ENCODE measurements at regions not wholly inside any gene's neighbourhood (a gene's known extent, or its start where the extent isn't known, plus 50 kb on each side); places are given as distances from the start of the nearest gene placed in this dataset.

GRCh38 chr2:221836095-221836494, 264.0 kb upstream of the EPHA4 start:
- H3K9ac ChIP-seq (ENCODE audit: low read depth, low read length): no peak overlapping the region
- ChIA-PET POLR2A (ENCODE audit: unreplicated experiment) (no interaction called here), CTCF (no interaction called here)
- H4K8ac ChIP-seq (ENCODE audit: low read depth in 2 of 2, low read length in 2 of 2): no peak overlapping the region
- H2BK15ac ChIP-seq (ENCODE audit: low read depth, low read length): no peak overlapping the region
- no peak overlapping the region for H2BK20ac ChIP-seq (ENCODE audit: low read depth, low read length)
- no peak overlapping the region for H2AK9ac ChIP-seq (replicated peaks; ENCODE audit: low read depth, low read length, poor library complexity)
- no peak overlapping the region for H2BK120ac ChIP-seq (ENCODE audit: low read depth, low read length)
- H2BK5ac ChIP-seq (ENCODE audit: low read depth, low read length, poor library complexity, severe bottlenecking): no peak overlapping the region
- no peak overlapping the region for H3K18ac ChIP-seq (ENCODE audit: low read depth, low read length)
- intact Hi-C loops (cut with micrococcal nuclease): no loop called here
- no peaks in the 10 kb centered on the region for H4K20me1 ChIP-seq (ENCODE audit: insufficient read depth, low read length)
- no peaks in the 10 kb centered on the region for H3K4me1 ChIP-seq (ENCODE audit: control insufficient read depth, insufficient read depth, low read length)
- no peak overlapping the region for H4K5ac ChIP-seq (ENCODE audit: low read depth, low read length)
- no peaks in the 10 kb centered on the region for H3K9me1 ChIP-seq (ENCODE audit: insufficient read depth, low read length)
- H3K23ac ChIP-seq (ENCODE audit: low read depth, low read length): no peak overlapping the region
- H2AFZ ChIP-seq (replicated peaks; ENCODE audit: low read length, poor library complexity): no peak overlapping the region
- H3K79me1 ChIP-seq (ENCODE audit: low read depth in 1 of 2, low read length in 2 of 2): no peaks in the 10 kb centered on the region
- no peaks in the 10 kb centered on the region for H3K27me3 ChIP-seq (ENCODE audit: control insufficient read depth, insufficient read depth, low read length)
- no peak for TF ChIP-seq NFE2L2 (IDR thresholded peaks at IDR 0.05; ENCODE audit: low read depth, low read length)
- TF ChIP-seq CHD1 (IDR thresholded peaks at IDR 0.05; ENCODE audit: low read depth, low read length): no peak
- TF ChIP-seq FOS (IDR thresholded peaks at IDR 0.05; ENCODE audit: low read depth, low read length): no peak
- TF ChIP-seq RFX5 (IDR thresholded peaks at IDR 0.05; ENCODE audit: low read depth, low read length): no peak
- TF ChIP-seq CEBPB (IDR thresholded peaks at IDR 0.05; ENCODE audit: low read depth, low read length): no peak
- TF ChIP-seq SMC3 (IDR thresholded peaks at IDR 0.05; ENCODE audit: low read depth, low read length): no peak
- TF ChIP-seq BHLHE40 (IDR thresholded peaks at IDR 0.05; ENCODE audit: low read depth, low read length): no peak
- TF ChIP-seq, protein P1, sequence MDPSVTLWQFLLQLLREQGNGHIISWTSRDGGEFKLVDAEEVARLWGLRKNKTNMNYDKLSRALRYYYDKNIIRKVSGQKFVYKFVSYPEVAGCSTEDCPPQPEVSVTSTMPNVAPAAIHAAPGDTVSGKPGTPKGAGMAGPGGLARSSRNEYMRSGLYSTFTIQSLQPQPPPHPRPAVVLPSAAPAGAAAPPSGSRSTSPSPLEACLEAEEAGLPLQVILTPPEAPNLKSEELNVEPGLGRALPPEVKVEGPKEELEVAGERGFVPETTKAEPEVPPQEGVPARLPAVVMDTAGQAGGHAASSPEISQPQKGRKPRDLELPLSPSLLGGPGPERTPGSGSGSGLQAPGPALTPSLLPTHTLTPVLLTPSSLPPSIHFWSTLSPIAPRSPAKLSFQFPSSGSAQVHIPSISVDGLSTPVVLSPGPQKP (IDR thresholded peaks at IDR 0.05; ENCODE audit: borderline replicate concordance, low read depth, low read length): no peak
- DNase-seq: no peak
- dilution Hi-C loops (cut with HindIII; ENCODE audit: low sequenced_read_pairs, unreplicated experiment): no loop called here
- H3K27ac ChIP-seq (ENCODE audit: insufficient read depth, low read length): no peak overlapping the region
- no peak overlapping the region for H3K56ac ChIP-seq (ENCODE audit: extremely low read depth, insufficient read depth, low read length)
- H3K4me3 ChIP-seq (ENCODE audit: insufficient read depth, low read depth, low read length): no peak overlapping the region
- in situ Hi-C loops (cut with MboI; ENCODE audit: low sequenced_read_pairs): no loop called here
- ATAC-seq (ENCODE audit: low read depth): no peak
- H3K4ac ChIP-seq (ENCODE audit: low read depth, low read length): no peak overlapping the region
- BruUV-seq (replicated peaks): no TSS peak
- no peaks in the 10 kb centered on the region for H3K36me3 ChIP-seq (ENCODE audit: control insufficient read depth, insufficient read depth, low read length)
- no peak overlapping the region for H3K14ac ChIP-seq (replicated peaks; ENCODE audit: low read depth, low read length)
- H3K9me3 ChIP-seq (ENCODE audit: control insufficient read depth, insufficient read depth, low read length): no peaks in the 10 kb centered on the region
- no peak overlapping the region for H4K91ac ChIP-seq (ENCODE audit: insufficient read depth, low read depth, low read length)
- WGBS, 2 experiments (ENCODE audit: extremely low coverage in 2 of 2, insufficient read length in 1 of 2): no CpG with 5 or more reads among the region's 3 CpGs
- no peak overlapping the region for H3K4me2 ChIP-seq (ENCODE audit: low read depth, low read length)
- H2AK5ac ChIP-seq (ENCODE audit: low read depth, low read length): no peak overlapping the region
